Activated CD4-positive, alpha-beta memory T cell treated with anti-CD3 and anti-CD28 coated beads for 36 hours (primary cell): ENCODE measurements at regions not wholly inside any gene's neighbourhood (a gene's known extent, or its start where the extent isn't known, plus 50 kb on each side); places are given as distances from the start of the nearest gene placed in this dataset.
A peak's percentile ranks its signal among the peaks of the same experiment; 100 is the strongest.
"Not testable (repeated sequence)": the region's sequence is repeated elsewhere in the genome, so short reads cannot be mapped to it uniquely, and the experiment has no call there.

Experiments used
- CTCF ChIA-PET: fragments of 350-600 bp; sonication (Branson Sonifier 250); formaldehyde crosslinking; loops from one replicate; lab custom pipeline; 2021; ENCODE audit warnings: antibody characterized with exemption, inconsistent platforms; lab: Charles Lee
- POLR2A ChIA-PET: fragments of 350-600 bp; sonication (Branson Sonifier 250); formaldehyde crosslinking; loops from one replicate; lab custom pipeline; 2021; ENCODE audit warnings: antibody characterized with exemption; lab: Charles Lee
- DNase-seq: peaks from one replicate; pipeline ENCODE4 v3.0.0-alpha.2; 2020
- H3K27ac Mint-ChIP-seq: one replicate; pipeline ENCODE4 v1.8.0; 2021; ENCODE audit warnings: mixed read lengths
- H3K27me3 Mint-ChIP-seq: one replicate; pipeline ENCODE4 v1.8.0; 2021; ENCODE audit warnings: mixed read lengths
- H3K36me3 Mint-ChIP-seq: one replicate; pipeline ENCODE4 v1.8.0; 2021; ENCODE audit warnings: mixed read lengths
- H3K4me1 Mint-ChIP-seq: one replicate; pipeline ENCODE4 v1.8.0; 2021; ENCODE audit warnings: low read depth, mixed read lengths
- H3K4me3 Mint-ChIP-seq: one replicate; pipeline ENCODE4 v1.8.0; 2021; ENCODE audit warnings: mild to moderate bottlenecking, mixed read lengths
- H3K9me3 Mint-ChIP-seq: one replicate; pipeline ENCODE4 v1.8.0; 2021; ENCODE audit warnings: mixed read lengths
- intact Hi-C: fragments of 100-400 bp; cut with micrococcal nuclease; formaldehyde crosslinking; loops from one replicate; pipeline ENCODE4 v1.15.1; 2023

DNA sequence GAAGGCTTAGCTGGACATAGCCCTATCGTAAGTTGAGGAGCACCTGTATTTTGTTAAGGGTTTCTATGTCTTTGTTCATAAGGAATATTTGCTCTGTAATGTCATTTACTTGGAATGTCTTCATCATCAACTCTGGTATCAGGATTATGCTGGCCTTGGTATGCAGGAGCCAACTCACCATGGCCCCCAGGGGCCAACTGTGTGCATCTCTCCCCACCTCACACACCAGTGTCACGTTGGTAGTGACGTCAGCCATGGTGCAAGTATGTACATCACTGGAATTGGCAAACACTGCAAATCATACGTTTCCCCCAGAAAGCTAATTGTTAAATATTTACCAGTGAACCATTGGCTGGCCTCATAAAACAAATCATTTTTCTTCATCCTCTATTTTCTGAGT lies 70.8 kb downstream of the YTHDF1 start:
- no peak overlapping the region for H3K27ac Mint-ChIP-seq
- POLR2A ChIA-PET = no interaction called here
- H3K4me1 Mint-ChIP-seq = no peaks in the 10 kb centered on the region
- DNase-seq = no peak
- intact Hi-C loops = no loop called here
- peaks cover 6% of the 10 kb centered on the region for H3K36me3 Mint-ChIP-seq
- H3K4me3 Mint-ChIP-seq = no peak overlapping the region
- CTCF ChIA-PET = no interaction called here
- peaks cover 18% of the 10 kb centered on the region for H3K9me3 Mint-ChIP-seq
- peaks cover 26% of the 10 kb centered on the region for H3K27me3 Mint-ChIP-seq

DNA sequence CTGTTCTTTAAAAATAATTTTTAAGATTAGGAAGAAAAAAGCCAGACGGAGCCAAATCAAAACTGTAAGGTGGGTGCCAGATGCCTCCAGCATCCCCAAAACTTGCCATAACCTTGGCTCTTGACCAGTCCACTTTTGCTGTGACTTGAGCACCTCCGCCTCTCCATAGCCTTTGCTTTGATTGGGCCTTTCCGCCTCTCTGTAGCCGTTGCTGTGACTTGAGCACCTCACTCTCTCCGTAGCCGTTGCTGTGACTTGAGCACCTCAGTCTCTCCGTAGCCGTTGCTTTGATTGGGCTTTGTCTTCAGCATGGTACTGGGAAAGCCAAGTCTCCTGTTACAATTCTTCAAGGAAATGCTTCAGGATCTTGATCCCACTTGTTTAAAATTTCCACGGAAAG lies 73.0 kb downstream of the YTHDF1 start:
- Mint-ChIP-seq H3K27me3 (peaks cover 10% of the 10 kb centered on the region), H3K36me3 (peaks cover under 1% of the 10 kb centered on the region), H3K4me1 (no peaks in the 10 kb centered on the region), H3K27ac (no peak overlapping the region), H3K4me3 (no peak overlapping the region), H3K9me3 (peaks cover 8% of the 10 kb centered on the region)
- ChIA-PET CTCF (no interaction called here), POLR2A (no interaction called here)
- intact Hi-C loops = no loop called here
- no peak for DNase-seq

DNA sequence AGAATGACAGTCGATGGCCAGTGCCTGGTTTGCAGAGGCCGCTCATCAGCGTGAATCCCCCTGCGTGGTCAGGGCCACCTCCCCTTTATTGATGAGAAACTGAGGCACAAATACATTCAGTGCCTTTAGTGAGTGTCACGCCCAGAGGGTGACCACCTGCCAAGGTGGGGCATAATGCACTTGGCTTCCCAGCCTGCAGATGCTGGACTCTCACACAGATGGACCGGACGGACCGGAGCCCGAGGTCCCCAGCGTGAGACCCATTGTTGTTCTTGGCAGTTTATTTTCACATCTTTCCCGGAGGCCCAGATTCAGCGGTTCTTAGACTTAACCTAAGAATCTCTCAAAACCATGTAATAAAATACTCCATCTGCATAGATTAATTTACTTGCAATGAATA lies 74.4 kb downstream of the YTHDF1 start:
- Mint-ChIP-seq H3K27ac (no peak overlapping the region), H3K36me3 (no peaks in the 10 kb centered on the region), H3K9me3 (no peaks in the 10 kb centered on the region), H3K4me1 (no peaks in the 10 kb centered on the region), H3K4me3 (no peak overlapping the region), H3K27me3 (peaks cover 5% of the 10 kb centered on the region)
- DNase-seq = no peak
- intact Hi-C loops = no loop called here
- ChIA-PET CTCF (no interaction called here), POLR2A (no interaction called here)

DNA sequence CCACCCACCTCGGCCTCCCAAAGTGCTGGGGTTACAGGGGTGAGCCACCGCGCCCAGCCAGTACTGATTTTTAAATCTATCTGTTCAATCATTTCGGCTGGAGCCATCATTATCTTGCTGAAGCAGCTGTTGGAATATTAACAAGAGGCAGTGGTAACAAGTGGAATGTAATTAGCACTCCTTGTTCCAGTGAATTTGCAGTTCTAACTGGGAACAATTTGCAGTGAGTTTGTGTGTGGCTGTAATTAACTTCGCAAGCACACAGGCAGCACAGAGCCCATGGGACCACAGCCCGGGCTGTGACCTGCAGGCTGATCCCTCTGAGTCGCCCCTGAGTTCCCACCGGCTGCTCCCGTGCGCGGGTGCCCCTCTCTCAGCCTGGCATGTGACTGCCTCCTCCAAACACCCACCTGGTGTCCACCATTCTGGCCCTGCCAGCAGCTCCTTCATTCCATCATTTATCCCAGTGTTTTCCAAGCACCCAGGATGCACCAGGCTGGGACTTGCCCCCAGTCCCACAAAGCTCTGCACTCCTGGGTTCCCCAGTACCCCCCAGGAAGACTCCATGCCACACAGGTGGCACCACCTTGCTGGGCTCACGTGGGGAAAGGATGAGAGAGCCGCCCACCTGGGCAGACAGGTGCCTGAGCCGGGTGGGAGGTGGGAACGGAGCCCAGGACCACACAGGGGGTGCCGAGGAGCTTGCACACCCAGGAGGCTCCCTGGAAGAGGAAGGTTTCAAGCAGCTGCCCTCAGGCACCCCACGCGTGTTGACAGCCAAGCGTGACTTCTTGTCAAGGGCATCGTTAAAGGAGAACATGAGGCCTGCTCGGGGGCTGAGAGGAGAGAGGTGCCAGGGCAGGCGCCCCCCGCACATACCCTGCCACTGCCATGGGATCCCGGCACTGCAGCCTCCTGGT lies 75.2 kb downstream of the YTHDF1 start:
- no peak overlapping the region for H3K27ac Mint-ChIP-seq
- intact Hi-C loops = no loop called here
- H3K27me3 Mint-ChIP-seq = peaks cover 5% of the 10 kb centered on the region
- no peaks in the 10 kb centered on the region for H3K9me3 Mint-ChIP-seq
- no peaks in the 10 kb centered on the region for H3K4me1 Mint-ChIP-seq
- no peaks in the 10 kb centered on the region for H3K36me3 Mint-ChIP-seq
- CTCF ChIA-PET = no interaction called here
- H3K4me3 Mint-ChIP-seq = no peak overlapping the region
- no peak for DNase-seq
- POLR2A ChIA-PET = no interaction called here

DNA sequence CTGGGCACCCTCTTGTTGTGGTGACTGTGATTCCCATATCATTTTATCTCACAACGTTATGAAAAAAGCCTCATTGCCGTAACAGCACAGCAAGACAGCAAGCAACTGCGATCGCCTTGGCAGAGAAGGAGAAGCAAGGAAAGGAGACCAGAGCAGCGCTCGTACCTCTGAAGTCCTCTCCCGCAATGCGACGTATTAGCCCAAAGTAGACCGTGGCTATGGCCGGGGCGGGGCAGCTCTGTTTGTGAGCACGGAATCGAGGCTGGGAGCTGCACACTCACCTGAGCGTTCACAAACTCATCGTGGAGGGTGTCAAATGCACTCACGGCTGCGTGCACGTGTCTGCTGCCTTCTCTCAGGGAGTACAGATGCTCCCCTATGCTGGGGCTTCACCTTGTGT lies 76.1 kb downstream of the YTHDF1 start:
- Mint-ChIP-seq H3K4me1 (no peaks in the 10 kb centered on the region), H3K27ac (no peak overlapping the region), H3K27me3 (peaks cover 2% of the 10 kb centered on the region), H3K9me3 (no peaks in the 10 kb centered on the region), H3K4me3 (no peak overlapping the region), H3K36me3 (no peaks in the 10 kb centered on the region)
- POLR2A ChIA-PET = no interaction called here
- CTCF ChIA-PET = no interaction called here
- intact Hi-C loops = no loop called here
- no peak for DNase-seq

DNA sequence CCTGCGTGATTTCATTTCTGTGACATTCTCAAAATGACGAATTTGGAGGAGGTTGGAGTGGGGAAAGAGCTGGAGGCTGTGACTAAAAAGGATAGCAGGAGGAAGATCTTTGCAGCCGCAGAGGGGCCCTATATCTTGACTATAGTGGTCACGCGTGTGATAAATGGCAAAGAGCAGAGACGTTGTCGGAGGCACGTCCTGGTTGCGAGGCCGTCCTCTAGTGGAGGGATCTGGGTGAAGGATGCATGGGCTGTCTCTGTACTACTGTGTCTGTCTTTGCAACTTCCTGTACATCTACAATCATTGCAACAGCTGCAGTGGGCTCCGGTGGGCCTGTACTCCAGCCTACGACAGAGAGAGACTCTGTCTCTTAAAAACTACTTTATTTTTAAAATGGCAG lies 76.6 kb downstream of the YTHDF1 start:
- DNase-seq = no peak
- ChIA-PET POLR2A (no interaction called here), CTCF (no interaction called here)
- Mint-ChIP-seq H3K9me3 (no peaks in the 10 kb centered on the region), H3K4me3 (no peak overlapping the region), H3K27me3 (peaks cover 2% of the 10 kb centered on the region), H3K4me1 (no peaks in the 10 kb centered on the region), H3K27ac (no peak overlapping the region), H3K36me3 (no peaks in the 10 kb centered on the region)
- intact Hi-C loops = no loop called here

DNA sequence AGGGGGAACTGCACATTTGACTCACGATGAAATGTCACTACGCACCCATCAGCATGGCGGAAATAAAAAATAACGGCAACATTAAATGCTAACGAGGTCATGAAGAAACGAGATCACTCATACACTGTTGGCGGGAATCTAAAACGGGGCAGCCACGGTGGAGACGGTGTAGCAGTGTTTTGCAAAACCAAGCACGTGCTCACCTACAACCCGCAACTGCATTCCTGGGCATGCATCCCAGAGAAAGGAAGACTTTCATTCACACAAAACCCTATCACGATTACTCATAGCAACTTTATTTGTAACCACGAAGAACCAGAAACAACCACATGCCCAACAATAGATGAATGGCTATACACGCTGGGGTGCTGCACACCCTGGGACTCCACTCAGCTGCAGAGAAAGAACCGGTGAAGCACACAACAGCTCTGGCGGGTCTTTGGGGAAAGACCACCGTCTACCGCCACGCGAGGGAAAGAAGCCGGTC lies 77.0 kb downstream of the YTHDF1 start:
- intact Hi-C loops = no loop called here
- H3K27ac Mint-ChIP-seq = no peak overlapping the region
- H3K36me3 Mint-ChIP-seq = no peaks in the 10 kb centered on the region
- POLR2A ChIA-PET = no interaction called here
- DNase-seq = no peak
- no peak overlapping the region for H3K4me3 Mint-ChIP-seq
- no peaks in the 10 kb centered on the region for H3K4me1 Mint-ChIP-seq
- H3K27me3 Mint-ChIP-seq = no peaks in the 10 kb centered on the region
- CTCF ChIA-PET = no interaction called here
- H3K9me3 Mint-ChIP-seq = no peaks in the 10 kb centered on the region

DNA sequence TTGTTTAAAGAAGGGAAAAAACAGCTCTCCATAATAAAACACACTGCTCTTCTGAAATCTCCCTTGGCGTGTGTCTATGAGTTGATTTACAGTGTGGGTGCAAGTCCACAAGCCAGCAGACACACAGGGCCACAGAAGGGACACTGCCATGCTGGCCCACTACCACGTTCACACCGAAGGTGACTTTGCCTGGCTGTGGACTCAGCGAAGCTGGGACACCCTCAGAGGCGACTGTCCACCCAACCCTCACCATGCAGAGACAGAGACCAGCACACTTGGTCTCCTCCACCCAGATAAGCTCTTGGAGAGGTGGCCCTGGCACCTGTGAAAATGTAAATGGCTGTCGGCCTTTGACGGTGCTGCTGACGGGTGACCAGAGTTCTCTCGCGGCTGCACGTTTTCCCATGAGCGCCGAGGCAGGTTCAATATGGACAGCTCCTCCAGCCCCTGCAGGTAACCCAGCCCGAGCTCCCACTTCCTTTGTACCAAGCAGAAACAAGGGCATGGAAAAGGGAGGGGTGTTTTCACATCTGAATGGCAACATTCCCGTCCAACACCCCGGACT lies 78.0 kb downstream of the YTHDF1 start:
- Mint-ChIP-seq H3K4me1 (no peaks in the 10 kb centered on the region), H3K36me3 (no peaks in the 10 kb centered on the region), H3K4me3 (no peak overlapping the region), H3K27ac (no peak overlapping the region), H3K27me3 (no peaks in the 10 kb centered on the region), H3K9me3 (no peaks in the 10 kb centered on the region)
- no peak for DNase-seq
- ChIA-PET CTCF (no interaction called here), POLR2A (no interaction called here)
- intact Hi-C loops = no loop called here

DNA sequence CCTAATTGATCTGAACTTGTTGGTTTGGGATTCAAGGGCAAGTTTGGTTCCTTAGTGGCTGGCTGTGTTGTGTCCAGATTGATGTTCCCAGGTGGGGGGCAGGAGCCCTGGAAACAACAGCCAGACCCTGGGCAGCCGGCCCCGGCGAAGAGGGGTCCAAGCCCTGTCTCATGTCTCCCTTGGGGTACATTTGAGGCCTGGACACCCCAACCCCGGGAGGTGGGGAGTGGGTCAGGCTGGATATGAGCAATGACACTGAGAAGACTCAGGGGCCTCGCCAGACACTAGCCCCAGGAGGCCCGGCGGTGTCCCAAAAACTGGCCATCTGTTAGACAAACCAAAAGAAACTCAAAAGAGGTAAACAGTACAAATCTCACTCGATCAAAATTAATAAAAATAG lies 79.6 kb downstream of the YTHDF1 start:
- H3K36me3 Mint-ChIP-seq = no peaks in the 10 kb centered on the region
- no peaks in the 10 kb centered on the region for H3K4me1 Mint-ChIP-seq
- H3K4me3 Mint-ChIP-seq = no peak overlapping the region
- intact Hi-C loops = no loop called here
- no peak overlapping the region for H3K27ac Mint-ChIP-seq
- POLR2A ChIA-PET = no interaction called here
- no peaks in the 10 kb centered on the region for H3K9me3 Mint-ChIP-seq
- CTCF ChIA-PET = no interaction called here
- DNase-seq = no peak
- peaks cover 2% of the 10 kb centered on the region for H3K27me3 Mint-ChIP-seq

DNA sequence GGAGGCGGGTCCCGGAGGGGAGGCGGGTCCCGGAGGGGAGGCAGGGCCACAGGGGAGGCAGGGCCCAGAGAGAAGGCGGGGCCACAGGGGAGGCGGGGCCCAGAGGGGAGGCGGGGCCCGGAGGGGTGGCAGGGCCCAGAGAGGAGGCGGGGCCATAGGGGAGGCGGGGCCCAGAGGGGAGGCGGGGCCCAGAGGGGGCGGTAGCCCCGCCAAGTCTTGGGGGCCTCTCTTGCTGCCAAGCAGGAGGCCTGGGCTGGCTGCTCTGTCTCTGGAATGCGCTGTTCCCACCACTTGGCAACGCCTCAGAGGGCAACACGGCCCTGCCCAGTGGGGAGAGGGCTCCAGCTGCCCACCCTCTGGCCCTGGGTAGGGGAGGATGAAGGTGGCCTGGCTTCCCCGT lies 80.5 kb downstream of the YTHDF1 start:
- ChIA-PET POLR2A (no interaction called here), CTCF (no interaction called here)
- Mint-ChIP-seq H3K9me3 (no peaks in the 10 kb centered on the region), H3K36me3 (no peaks in the 10 kb centered on the region), H3K4me1 (no peaks in the 10 kb centered on the region), H3K27me3 (peaks cover 3% of the 10 kb centered on the region), H3K27ac (no peak overlapping the region), H3K4me3 (no peak overlapping the region)
- intact Hi-C loops = no loop called here
- DNase-seq = peak; percentile 35

DNA sequence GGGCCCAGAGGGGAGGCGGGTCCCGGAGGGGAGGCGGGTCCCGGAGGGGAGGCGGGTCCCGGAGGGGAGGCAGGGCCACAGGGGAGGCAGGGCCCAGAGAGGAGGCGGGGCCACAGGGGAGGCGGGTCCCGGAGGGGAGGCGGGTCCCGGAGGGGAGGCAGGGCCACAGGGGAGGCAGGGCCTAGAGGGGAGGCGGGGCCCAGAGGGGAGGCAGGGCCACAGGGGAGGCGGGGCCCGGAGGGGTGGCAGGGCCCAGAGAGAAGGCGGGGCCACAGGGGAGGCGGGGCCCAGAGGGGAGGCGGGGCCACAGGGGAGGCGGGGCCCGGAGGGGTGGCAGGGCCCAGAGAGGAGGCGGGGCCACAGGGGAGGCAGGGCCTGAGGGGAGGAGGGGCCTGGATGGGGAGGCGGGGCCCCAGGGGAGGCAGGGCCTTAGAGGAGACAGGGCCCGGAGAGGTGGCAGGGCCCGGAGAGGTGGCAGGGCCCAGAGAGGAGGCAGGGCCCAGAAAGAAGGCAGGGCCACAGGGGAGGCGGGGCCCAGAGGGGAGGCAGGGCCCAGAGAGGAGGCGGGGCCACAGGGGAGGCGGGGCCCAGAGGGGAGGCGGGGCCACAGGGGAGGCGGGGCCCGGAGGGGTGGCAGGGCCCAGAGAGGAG lies 81.1 kb downstream of the YTHDF1 start:
- H3K27ac Mint-ChIP-seq, H3K9me3 Mint-ChIP-seq, POLR2A ChIA-PET, CTCF ChIA-PET, H3K4me1 Mint-ChIP-seq, intact Hi-C loops, H3K27me3 Mint-ChIP-seq, H3K36me3 Mint-ChIP-seq, H3K4me3 Mint-ChIP-seq: not testable (repeated sequence)
- peak; percentile 17 for DNase-seq

DNA sequence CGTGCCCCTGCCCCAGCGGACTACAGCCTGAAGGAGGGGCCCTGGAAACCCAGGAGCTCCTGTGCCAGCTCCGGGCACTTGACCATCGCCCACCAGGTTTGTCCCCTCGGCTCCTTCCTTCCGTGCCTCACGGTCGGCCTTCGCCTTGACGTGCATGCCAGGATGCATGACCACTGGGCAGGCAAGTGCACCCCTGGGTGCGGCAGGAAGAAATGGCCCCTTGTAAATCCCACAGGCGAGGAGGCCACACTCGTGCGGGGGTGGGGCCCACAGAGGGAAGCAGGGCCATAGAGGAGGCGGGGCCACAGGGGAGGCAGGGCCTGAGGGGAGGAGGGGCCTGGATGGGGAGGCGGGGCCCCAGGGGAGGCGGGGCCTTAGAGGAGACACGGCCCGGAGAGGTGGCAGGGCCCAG lies 81.7 kb downstream of the YTHDF1 start:
- ChIA-PET CTCF (no interaction called here), POLR2A (no interaction called here)
- no peak overlapping the region for H3K4me3 Mint-ChIP-seq
- no peak overlapping the region for H3K27ac Mint-ChIP-seq
- H3K36me3 Mint-ChIP-seq = no peaks in the 10 kb centered on the region
- no peaks in the 10 kb centered on the region for H3K4me1 Mint-ChIP-seq
- H3K27me3 Mint-ChIP-seq = peaks cover 12% of the 10 kb centered on the region
- no peaks in the 10 kb centered on the region for H3K9me3 Mint-ChIP-seq
- intact Hi-C loops = no loop called here
- DNase-seq = peak; percentile 18
